MM.1S (cell line): ENCODE measurements at regions not wholly inside any gene's neighbourhood (a gene's known extent, or its start where the extent isn't known, plus 50 kb on each side); places are given as distances from the start of the nearest gene placed in this dataset.
A peak's percentile ranks its signal among the peaks of the same experiment; 100 is the strongest.

Source experiments
- DNase-seq: peaks from one replicate; pipeline ENCODE4 v3.0.0-alpha.2; 2015
- H2AFZ ChIP-seq: fragments of 300-600 bp; sonication (generic); 2 replicates; pipeline ENCODE4 v1.6.0; 2016; ENCODE audit warnings: antibody characterized with exemption, low read length
- H3F3A ChIP-seq: fragments of 300-600 bp; sonication (generic); 2 replicates; pipeline ENCODE4 v1.6.1; 2016; ENCODE audit warnings: mild to moderate bottlenecking, antibody characterized with exemption, low read length, moderate library complexity, mixed read lengths; ENCODE audit not compliant: insufficient read depth
- H3K27ac ChIP-seq: fragments of 300-600 bp; sonication (generic); 2 replicates; pipeline ENCODE4 v1.5.1; 2016; ENCODE audit warnings: mild to moderate bottlenecking, low read length
- H3K27me3 ChIP-seq: fragments of 300-600 bp; sonication (generic); replicated peaks from 2 replicates; pipeline ENCODE4 v1.6.0; 2016; ENCODE audit warnings: low read length; ENCODE audit not compliant: insufficient read depth
- H3K36me3 ChIP-seq: fragments of 300-600 bp; sonication (generic); replicated peaks from 2 replicates; pipeline ENCODE4 v1.6.1; 2016; ENCODE audit warnings: mild to moderate bottlenecking, low read length, mixed read lengths; ENCODE audit not compliant: insufficient read depth
- H3K4me1 ChIP-seq: fragments of 300-600 bp; sonication (generic); 2 replicates; pipeline ENCODE4 v1.6.1; 2016; ENCODE audit warnings: low read length, mixed read lengths
- H3K4me2 ChIP-seq: fragments of 300-600 bp; sonication (generic); 2 replicates; pipeline ENCODE4 v1.6.0; 2016; ENCODE audit warnings: low read depth, low read length
- H3K4me3 ChIP-seq: fragments of 300-600 bp; sonication (generic); 2 replicates; pipeline ENCODE4 v1.5.1; 2016; ENCODE audit warnings: low read length, mixed read lengths
- H3K79me2 ChIP-seq: fragments of 300-600 bp; sonication (generic); 2 replicates; pipeline ENCODE4 v1.6.1; 2016; ENCODE audit warnings: mixed run types, low read length, mixed read lengths
- H3K9ac ChIP-seq: fragments of 300-600 bp; sonication (generic); 2 replicates; pipeline ENCODE4 v1.6.1; 2016; ENCODE audit warnings: low read length, mixed read lengths
- H3K9me2 ChIP-seq: fragments of 300-600 bp; sonication (generic); replicated peaks from 2 replicates; pipeline ENCODE4 v1.6.1; 2016; ENCODE audit warnings: mild to moderate bottlenecking, low read length, mixed read lengths; ENCODE audit not compliant: insufficient read depth
- H3K9me3 ChIP-seq: fragments of 300-600 bp; sonication (generic); replicated peaks from 2 replicates; pipeline ENCODE4 v1.6.1; 2016; ENCODE audit warnings: mild to moderate bottlenecking, low read length, mixed read lengths; ENCODE audit not compliant: insufficient read depth
- H4K20me1 ChIP-seq: fragments of 300-600 bp; sonication (generic); 2 replicates; pipeline ENCODE4 v1.6.1; 2016; ENCODE audit warnings: mild to moderate bottlenecking, low read length, moderate library complexity, mixed read lengths; ENCODE audit not compliant: insufficient read depth
- EZH2 ChIP-seq: fragments of 300-600 bp; sonication (generic); optimal IDR thresholded peaks from 2 replicates; pipeline ENCODE3; 2017; ENCODE audit warnings: low read depth, mild to moderate bottlenecking, antibody characterized with exemption, low read length, mixed read lengths
- EZH2phosphoT487 ChIP-seq: fragments of 300-600 bp; sonication (generic); IDR thresholded peaks from 2 replicates; pipeline ENCODE4 v1.6.1; 2018; ENCODE audit warnings: antibody characterized with exemption, low read length
- TF ChIP-seq, protein P1 (sequence below): fragments of 300-600 bp; sonication (generic); IDR thresholded peaks from 2 replicates; pipeline ENCODE4 v1.5.1; 2016; ENCODE audit warnings: antibody characterized with exemption, low read length, mixed read lengths

DNA sequence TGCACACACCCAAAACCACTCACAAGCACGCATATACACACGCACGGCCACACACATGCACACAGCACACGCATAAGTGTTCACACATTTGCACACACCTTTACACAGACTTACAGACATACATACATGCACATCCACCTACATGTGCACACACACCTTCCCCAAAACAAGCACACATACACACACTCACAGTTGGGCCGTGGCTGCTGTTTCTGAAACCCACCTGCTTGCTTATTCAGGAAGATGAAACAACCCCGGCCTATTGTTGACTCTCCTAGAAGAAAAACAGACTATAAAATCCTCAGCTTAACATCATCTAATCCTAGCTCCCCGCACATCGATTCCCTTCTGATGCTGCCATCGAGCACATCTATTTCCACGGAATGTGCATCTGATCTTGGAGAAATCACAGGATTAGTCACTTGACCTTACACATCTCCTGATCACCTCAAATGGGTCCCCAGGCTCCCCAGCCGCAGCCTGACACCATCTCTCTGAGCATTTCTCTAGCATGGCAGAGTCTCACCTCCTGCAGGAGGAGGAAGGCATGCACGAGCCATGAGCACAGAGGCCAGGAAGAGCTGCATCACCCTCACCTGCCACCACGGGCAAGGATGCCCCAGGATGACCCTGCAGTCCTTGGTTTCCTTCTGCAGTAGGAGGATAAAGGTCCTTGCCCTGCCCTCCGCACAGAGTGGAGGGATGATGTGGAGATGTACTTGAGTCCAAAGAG lies 105.8 kb upstream of the CDH5 start:
- 0 out of 2 replicates have a peak overlapping the region, but pooled peaks have one; percentile 11 for H2AFZ ChIP-seq
- H3K9me3 ChIP-seq = no peaks in the 10 kb centered on the region
- TF ChIP-seq EZH2 (no peak), EZH2phosphoT487 (no peak)
- TF ChIP-seq, protein P1, sequence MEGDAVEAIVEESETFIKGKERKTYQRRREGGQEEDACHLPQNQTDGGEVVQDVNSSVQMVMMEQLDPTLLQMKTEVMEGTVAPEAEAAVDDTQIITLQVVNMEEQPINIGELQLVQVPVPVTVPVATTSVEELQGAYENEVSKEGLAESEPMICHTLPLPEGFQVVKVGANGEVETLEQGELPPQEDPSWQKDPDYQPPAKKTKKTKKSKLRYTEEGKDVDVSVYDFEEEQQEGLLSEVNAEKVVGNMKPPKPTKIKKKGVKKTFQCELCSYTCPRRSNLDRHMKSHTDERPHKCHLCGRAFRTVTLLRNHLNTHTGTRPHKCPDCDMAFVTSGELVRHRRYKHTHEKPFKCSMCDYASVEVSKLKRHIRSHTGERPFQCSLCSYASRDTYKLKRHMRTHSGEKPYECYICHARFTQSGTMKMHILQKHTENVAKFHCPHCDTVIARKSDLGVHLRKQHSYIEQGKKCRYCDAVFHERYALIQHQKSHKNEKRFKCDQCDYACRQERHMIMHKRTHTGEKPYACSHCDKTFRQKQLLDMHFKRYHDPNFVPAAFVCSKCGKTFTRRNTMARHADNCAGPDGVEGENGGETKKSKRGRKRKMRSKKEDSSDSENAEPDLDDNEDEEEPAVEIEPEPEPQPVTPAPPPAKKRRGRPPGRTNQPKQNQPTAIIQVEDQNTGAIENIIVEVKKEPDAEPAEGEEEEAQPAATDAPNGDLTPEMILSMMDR = no peak
- H4K20me1 ChIP-seq = no peaks in the 10 kb centered on the region
- H3K4me3 ChIP-seq = no peak overlapping the region
- H3K4me2 ChIP-seq = no peak overlapping the region
- DNase-seq = no peak
- H3F3A ChIP-seq = no peaks in the 10 kb centered on the region
- no peaks in the 10 kb centered on the region for H3K79me2 ChIP-seq
- no peaks in the 10 kb centered on the region for H3K36me3 ChIP-seq
- H3K27me3 ChIP-seq = no peaks in the 10 kb centered on the region
- H3K27ac ChIP-seq = no peak overlapping the region
- H3K9ac ChIP-seq = no peak overlapping the region
- no peaks in the 10 kb centered on the region for H3K4me1 ChIP-seq
- no peaks in the 10 kb centered on the region for H3K9me2 ChIP-seq

DNA sequence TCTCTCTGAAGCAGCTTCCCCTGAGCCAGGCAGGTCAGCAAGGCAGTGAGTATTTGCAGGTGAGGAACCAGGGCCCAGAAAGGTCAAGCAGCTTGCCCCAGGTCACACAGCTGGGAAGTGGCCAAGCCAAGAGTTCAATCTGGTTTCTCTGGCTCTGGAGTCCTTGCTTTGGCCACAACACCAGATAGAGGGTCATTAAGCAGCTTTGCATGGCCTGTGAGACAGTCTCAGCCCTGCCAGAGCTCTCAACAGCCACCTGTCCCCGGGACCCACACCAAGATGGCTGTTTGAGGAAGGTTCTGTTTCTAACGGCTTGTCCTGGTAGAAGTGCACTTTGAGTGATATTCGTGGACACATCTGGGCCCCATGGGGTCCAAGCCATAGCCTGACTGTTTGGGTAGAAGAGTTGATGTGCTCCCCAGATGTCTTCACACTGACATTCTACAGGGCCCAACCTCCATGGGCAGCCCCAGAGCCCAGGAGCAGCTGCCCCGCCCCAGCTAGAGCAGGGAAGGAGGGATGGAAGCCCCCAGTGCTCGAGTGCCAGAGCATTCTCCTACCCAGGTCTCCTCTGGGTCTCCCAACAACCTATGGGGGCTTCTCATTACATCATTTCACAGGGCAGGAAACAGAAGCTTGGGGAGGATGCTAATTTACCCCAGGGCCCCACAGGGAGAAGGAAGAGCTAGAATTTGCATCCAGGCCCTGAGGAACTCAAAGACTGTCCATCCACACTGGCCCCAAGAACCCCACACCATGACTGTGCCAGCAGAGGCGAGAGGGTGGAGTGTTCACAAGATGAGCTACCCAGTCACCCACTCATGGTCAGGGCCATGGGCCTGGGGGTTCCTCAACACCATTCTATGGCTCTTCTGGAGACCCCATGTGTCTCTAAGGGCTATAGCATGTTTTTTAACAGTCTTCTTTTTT lies 107.3 kb upstream of the CDH5 start:
- Histone ChIP-seq H3K27ac (no peak overlapping the region), H3K9me2 (no peaks in the 10 kb centered on the region), H3K4me1 (no peaks in the 10 kb centered on the region), H3K79me2 (no peaks in the 10 kb centered on the region), H3K27me3 (no peaks in the 10 kb centered on the region), H3K9ac (no peak overlapping the region), H3K9me3 (no peaks in the 10 kb centered on the region), H2AFZ (no peak overlapping the region), H4K20me1 (no peaks in the 10 kb centered on the region), H3F3A (no peaks in the 10 kb centered on the region), H3K4me3 (no peak overlapping the region), H3K4me2 (no peak overlapping the region), H3K36me3 (no peaks in the 10 kb centered on the region)
- TF ChIP-seq, protein P1 = no peak
- TF ChIP-seq EZH2phosphoT487 = no peak
- no peak for DNase-seq

DNA sequence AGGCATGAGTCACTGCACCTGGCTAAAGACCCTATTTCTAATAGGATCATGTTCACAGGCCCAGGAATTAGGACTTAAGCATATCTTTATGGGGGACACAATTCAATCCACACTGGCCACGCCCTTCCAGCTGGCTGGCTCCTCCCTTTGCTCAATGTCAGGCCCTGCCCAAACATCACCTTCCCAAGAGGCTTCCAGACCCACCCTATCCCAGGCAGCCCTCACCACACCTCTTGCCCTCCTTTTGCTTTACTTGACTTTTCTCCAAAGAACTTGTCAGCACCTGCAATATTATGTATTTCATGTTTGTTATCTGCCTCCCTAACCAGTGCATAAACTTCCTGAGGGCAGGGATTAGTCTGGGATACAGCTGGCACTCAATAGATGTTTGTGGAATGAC lies 109.6 kb upstream of the CDH5 start:
- no peaks in the 10 kb centered on the region for H3K4me1 ChIP-seq
- H3K27me3 ChIP-seq = no peaks in the 10 kb centered on the region
- no peak for DNase-seq
- no peaks in the 10 kb centered on the region for H3K79me2 ChIP-seq
- H3K36me3 ChIP-seq = no peaks in the 10 kb centered on the region
- no peaks in the 10 kb centered on the region for H3K9me3 ChIP-seq
- TF ChIP-seq, protein P1 = no peak
- TF ChIP-seq EZH2phosphoT487 (no peak), EZH2 (no peak)
- no peak overlapping the region for H3K9ac ChIP-seq
- H4K20me1 ChIP-seq = no peaks in the 10 kb centered on the region
- H3F3A ChIP-seq = no peaks in the 10 kb centered on the region
- no peak overlapping the region for H3K4me3 ChIP-seq
- H2AFZ ChIP-seq = no peak overlapping the region
- H3K27ac ChIP-seq = no peak overlapping the region
- H3K4me2 ChIP-seq = no peak overlapping the region
- H3K9me2 ChIP-seq = no peaks in the 10 kb centered on the region
